ENCODE measurements at regions not wholly inside any gene's neighbourhood (a gene's known extent, or its start where the extent isn't known, plus 50 kb on each side); places are given as distances from the start of the nearest gene placed in this dataset.
A peak's percentile ranks its signal among the peaks of the same experiment; 100 is the strongest.
"Not testable (repeated sequence)": the region's sequence is repeated elsewhere in the genome, so short reads cannot be mapped to it uniquely, and the experiment has no call there.

GRCh38 chr2:176780348-176780747 lies 432.2 kb upstream of the HNRNPA3 start:
- no peak for DNase-seq

- no peak for DNase-seq
Observed at GRCh38 chr2:176781570-176782217, 430.9 kb upstream of the HNRNPA3 start.

DNA sequence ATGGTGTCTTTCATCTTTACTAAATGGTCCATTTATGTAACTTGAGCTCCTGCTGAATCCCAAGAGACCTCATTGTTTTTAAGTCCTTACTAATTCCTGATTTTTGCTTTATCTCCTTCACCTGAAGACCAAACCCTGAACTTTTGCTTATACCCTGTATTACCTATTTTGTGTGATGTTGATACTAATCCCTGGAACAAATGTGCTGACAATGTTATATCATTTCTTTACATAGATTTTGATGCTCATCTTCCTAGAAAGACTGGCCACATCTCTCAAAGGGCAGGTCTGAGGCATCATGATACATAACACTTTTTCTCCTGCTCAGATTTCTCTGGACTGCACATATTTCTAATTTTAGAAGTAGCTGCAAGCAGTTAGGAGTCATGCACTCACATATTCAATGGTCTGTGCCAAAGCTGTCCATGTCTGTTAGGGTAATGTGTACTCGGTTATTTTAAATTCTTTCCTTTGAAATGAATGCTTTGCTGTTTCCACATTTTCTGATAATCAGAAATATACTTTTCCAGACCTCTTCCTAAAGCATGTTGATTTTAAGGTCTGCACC lies 427.9 kb upstream of the HNRNPA3 start:
- DNase-seq = no peak

DNA sequence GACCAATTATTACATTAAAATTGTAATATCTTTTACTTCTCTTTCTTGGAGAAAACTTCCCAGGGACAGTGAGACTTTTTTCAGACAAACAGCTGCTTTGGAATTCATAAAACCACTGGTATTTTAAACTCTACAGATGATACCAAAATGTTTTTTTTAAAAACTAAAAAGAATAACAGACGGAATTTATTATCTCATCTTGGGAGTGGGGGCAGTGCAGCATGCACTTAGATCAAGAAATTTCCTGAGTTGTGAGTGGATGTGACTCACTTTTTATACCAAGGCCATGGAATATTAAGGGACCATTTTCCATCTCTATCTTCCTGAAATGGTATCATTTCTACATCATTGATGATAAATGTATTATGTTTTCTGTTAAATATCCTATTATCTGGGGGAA lies 422.8 kb upstream of the HNRNPA3 start:
- DNase-seq = no peak

- no peak for DNase-seq
Observed at GRCh38 chr2:176790468-176790867, 422.1 kb upstream of the HNRNPA3 start.

GRCh38 chr2:176793792-176794191 lies 418.8 kb upstream of the HNRNPA3 start:
- DNase-seq = no peak

DNA sequence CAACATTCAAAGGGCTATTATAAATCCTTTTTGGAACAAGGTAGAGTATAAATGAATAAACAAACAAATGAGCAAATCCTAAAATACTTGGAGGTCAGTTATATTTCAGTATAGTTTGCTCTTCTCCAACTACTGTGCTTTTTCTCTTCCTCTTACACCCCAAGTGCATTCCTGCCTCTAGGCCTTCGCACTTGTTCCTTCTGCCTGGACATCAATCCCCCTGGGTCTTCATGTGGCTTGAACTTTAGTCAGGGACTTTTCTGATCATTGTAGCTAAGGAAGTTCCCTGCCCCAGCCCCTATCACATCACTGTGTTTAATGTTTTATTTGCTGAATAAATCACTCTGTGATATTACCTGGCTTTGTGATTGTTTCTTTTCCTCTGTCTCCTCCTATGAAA lies 418.2 kb upstream of the HNRNPA3 start:
- no peak for DNase-seq

DNA sequence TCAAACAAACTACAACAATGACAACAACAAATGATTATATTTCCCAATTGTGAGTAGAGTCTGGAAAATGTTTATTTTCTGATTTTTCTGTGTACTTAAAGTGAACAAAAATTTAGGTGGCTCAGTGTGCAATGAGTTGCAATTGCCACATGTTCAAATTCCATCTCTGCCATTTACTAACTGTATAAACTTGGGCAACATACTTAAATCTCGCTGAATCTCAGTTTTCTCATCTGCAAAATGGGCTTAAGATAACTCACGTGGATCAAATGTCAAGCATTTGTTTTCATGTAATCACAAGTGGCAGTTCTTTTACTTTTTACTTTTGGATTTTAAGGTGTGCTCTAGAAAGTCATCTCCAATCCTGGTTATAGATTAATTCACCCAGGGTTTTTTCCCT lies 416.8 kb upstream of the HNRNPA3 start:
- no peak for DNase-seq

- DNase-seq = not testable (repeated sequence)
Observed at GRCh38 chr2:176796677-176797076, 415.9 kb upstream of the HNRNPA3 start.

- no peak for DNase-seq
Observed at GRCh38 chr2:176804392-176804791, 408.2 kb upstream of the HNRNPA3 start.

- no peak for DNase-seq
Observed at GRCh38 chr2:176805345-176805744, 407.2 kb upstream of the HNRNPA3 start.

GRCh38 chr2:176812246-176812775 lies 400.3 kb upstream of the HNRNPA3 start:
- no peak for DNase-seq

GRCh38 chr2:176813156-176813555 lies 399.4 kb upstream of the HNRNPA3 start:
- DNase-seq = no peak

GRCh38 chr2:176813621-176814049 lies 399.0 kb upstream of the HNRNPA3 start:
- no peak for DNase-seq

DNA sequence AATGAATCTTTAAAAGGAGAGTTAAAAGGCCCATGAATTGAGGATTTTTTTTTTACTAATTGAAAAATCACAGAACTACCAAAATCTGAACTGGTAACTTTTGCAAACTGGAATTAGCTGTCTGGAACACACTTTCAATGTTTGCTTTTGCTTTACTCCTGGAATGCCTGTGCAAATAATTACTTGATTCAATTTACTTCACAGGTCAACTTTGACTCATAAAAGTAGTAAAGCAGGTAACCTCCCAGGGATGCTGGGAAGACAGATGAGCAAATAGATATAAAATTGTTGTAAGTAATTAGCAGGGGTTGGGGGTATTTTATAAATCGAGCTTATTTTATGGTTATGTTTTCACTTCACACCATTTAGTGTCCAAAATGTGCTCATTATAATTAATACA lies 398.3 kb upstream of the HNRNPA3 start:
- no peak for DNase-seq

GRCh38 chr2:176814740-176815367 lies 397.7 kb upstream of the HNRNPA3 start:
- DNase-seq = no peak

- peak; percentile 25 for DNase-seq
Observed at GRCh38 chr2:176817061-176817565, 395.5 kb upstream of the HNRNPA3 start.

GRCh38 chr2:176818076-176818475 lies 394.5 kb upstream of the HNRNPA3 start:
- DNase-seq = no peak

DNA sequence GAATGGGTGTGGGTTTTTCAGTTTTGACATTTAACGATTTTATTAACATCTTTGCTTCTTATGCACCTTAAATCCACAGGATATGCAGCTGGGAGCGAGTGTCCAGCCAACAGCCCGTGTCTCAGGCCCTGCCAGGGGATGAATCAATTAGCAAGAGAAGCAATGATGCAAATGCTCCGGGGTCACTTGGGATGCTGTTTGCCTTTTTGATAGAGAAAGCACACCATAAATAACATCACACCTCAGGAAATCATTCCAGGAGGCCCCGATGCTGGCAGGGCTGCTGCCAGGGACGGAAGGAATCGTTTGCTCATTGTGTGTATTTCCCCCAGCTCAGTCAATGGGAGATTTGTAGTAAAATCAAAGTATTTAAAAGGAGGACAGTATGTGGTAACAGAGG lies 394.0 kb upstream of the HNRNPA3 start:
- DNase-seq = no peak

DNA sequence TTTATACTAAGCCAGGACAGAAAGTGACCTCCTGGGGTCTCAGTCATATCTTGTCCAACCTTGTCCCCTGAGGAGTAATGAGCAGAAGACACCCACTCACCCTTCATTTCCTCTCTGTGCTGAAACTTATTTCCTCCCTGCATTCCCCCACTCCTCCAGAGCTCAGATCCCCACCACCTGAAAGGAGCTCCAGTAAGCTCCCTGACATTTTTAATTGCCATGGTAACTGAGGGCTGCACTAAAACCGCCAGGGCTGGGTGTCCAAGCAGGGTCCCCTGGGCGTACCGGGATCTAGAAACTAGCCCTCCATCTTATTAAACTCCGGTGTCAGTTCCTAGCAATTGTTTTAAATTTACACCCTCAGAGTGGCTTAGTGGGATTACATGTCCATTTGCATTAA lies 393.3 kb upstream of the HNRNPA3 start:
- DNase-seq = no peak

GRCh38 chr2:176820371-176820932 lies 392.1 kb upstream of the HNRNPA3 start:
- no peak for DNase-seq

GRCh38 chr2:176821350-176821749 lies 391.2 kb upstream of the HNRNPA3 start:
- no peak for DNase-seq

DNA sequence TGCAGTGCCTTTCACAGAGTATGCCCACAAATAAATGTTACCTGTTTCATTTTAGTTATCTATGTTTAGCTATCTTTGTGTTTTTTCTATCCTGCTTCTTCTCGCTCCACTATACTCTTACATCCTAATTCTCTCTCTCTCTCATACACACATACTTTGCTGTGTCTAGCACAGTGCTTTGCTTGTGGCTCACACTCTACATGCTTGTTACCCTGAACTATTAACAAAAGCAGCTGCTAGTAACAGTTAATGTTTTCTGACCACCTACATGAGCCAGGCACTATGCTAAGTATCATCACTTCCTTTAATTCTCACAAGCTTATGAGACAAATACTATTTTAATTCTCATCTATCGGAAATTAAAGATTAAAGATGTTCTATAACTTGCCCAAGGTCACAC lies 390.5 kb upstream of the HNRNPA3 start:
- DNase-seq = no peak

DNA sequence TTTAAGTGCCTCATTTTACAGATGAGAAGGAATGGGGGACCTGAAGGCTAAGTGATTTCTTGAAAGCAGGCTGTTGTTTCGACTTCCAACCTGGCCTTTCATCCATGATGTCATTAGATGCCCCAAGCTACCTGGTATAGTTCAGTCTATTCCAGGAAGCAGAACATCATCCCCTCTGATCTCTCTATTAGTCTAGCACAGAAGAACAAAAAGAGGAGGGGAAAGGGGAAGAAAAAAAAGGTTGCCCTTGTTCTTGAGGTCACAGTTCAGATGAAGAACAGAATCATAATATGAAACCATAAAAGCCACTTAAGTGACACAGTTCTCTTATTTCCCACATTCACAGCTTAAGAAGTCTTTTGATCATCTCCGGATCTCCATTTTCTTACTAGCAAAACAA lies 386.2 kb upstream of the HNRNPA3 start:
- no peak for DNase-seq

Measured in CD4-positive, alpha-beta T cell treated with Interleukin-6 for 4 hours (primary cell).